GM18867 (cell line): ENCODE measurements at regions not wholly inside any gene's neighbourhood (a gene's known extent, or its start where the extent isn't known, plus 50 kb on each side); places are given as distances from the start of the nearest gene placed in this dataset.

ENCODE experiments used
- ATAC-seq: cut with Tn5 transposase; IDR thresholded peaks from one replicate; pipeline ENCODE4 v1.9.1; 2021; ENCODE audit warnings: mild to moderate bottlenecking, moderate library complexity; ENCODE audit not compliant: unreplicated experiment

DNA sequence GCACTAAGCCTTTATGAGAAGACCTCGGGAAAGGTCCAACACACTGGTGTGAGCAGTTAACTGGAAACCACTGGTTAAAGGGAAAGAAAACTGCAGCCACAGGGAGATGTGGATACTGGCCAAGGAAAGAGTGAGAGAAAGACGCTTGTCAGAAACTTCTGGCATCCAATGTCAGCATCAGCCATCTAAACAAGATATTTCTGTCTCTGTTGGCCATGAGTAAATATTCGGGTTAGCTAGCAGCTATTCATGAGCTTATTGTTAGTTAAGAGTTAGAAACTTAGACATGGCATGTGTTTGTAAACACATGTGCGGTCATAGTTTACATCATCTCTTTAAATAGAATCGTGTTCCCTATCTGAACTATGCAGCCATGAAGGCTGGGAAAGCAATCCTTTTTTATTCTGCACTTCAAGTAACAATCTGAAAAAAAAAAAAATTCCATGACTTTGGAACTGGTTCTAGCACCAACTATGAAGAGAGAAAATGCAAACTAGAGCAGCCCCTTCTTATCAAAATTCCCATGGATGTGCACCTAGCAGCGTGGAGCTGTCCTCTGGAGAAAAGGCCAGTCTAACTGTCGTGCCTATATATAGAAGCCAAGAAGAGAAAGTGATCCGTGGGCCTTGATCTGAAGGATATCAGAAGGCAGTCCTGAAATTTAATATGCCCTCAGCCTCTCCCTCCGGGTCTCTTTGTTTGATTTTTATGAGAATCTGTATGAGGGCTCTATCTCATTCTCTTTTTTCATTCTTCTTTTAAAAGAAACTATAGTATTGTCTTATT lies 84.0 kb upstream of the RFX8 start:
- no peak for ATAC-seq

DNA sequence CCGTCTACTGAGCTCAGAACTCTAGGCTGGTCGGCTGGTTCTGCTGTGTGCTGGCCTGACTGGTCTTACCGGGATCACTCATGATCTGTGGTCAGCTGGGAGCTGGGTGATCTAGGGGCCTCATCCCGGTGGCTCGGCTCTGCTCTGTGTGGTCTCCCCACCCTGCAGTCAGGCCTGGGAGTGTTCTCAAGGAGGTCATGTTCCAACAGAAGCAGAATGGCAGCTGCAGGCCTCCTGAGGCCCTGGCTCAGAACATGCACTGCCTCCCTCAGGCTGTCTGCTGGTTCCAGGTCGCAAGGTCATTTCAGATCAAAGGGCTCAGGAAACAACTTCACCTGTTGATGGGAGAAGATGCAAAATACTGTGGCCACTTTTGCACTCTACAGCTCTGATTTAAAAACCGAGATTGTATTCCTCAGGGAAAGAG lies 81.1 kb upstream of the RFX8 start:
- ATAC-seq = no peak

DNA sequence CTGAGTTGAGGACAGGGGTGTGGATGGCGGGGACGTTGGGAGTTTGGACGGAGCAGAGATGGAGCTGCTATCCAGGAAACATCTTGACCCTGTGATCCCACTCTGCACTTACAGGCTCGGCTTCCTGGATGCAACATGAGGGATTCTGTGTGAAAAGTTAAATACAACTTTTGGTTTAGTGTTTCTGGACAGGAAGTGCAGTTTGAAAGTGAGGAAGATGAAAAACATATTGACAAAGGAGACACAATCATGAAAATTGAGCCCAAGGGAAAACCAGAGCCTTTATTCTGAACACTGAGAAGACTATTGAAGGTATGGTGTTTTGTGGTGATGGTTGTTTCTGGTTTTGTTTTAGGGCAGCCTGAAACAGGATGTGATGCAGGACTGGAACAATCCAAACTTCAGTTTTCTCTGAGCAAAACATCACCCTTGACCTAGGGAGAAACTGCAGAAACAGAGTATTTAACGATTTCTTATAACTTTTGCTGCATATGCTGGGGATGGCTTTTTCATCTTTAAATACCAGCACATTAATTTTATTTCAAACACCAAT lies 76.5 kb upstream of the RFX8 start:
- ATAC-seq = no peak

GRCh38 chr2:101550555-101550954 lies 75.6 kb upstream of the RFX8 start:
- ATAC-seq = no peak

DNA sequence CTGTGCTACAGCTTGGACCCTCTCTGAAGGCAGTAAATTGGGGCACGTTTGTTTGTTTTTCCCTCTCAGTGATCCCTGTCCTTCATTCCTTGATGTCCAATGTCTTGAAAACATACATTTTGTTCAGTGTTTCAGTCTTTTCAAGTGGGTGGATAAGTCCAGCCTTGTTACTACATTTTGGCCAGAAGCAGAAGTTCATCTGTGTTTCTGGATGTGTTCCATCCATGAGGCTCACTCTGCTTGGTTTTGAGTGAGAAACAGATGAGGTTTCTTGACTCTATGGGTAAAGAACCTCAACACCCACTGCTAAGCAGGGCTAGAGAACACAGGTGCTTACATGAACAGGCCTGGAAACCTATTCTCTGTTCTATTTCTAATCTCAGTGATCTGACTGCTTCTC lies 74.5 kb upstream of the RFX8 start:
- ATAC-seq = no peak

DNA sequence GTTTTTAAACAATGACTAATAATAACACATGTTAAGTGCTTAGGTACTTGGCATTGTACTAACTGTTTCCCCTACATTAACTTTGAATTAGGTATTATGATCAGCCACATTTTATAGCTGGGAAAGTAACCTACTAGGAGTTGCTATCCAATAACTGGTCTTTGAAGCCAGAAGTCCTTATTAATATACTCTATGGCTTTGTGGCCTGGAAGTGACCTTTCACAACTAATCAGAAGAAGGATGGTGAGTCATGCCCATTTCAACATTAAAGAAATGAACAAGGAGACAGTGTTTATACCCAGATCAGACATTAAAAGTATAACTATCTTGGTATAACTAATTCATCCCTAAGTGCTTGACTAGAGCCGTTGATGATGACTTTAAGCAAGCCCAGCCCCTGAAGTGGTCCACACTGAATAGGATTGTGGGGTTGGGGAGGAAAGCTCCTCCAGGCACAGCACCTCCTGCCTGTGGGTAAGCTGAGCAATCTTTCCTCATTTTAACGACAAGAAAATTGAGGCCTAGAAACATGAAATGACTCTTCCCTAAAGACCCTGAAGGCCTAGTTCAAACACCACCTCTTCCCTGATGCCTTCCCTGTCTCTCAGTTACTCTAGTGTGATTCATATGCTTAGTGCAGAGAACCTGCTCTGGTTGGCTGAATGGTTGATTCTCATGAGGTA lies 71.6 kb upstream of the RFX8 start:
- no peak for ATAC-seq

DNA sequence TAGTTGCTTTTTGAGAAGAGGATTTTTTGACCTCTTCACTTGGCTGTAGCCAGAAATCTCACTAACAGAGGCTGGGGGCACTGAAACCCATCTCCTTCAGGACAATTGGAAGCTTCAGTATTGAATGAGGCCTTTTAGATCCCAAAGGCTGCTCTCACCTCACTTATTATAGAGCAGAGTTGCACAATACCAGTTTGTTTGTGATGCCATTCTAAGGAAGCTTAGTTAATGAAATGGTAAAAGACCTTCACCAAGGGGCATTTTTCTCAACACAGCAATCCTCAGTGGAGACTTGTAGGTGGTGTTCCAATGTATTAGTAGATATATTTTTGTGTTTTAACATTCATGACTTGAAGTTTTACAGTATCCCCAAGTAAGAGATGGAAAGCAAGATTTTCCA lies 71.0 kb upstream of the RFX8 start:
- ATAC-seq = no peak

- ATAC-seq = no peak
These were observed 65.6 kb upstream of the RFX8 start for GRCh38 chr2:101540518-101540917.

DNA sequence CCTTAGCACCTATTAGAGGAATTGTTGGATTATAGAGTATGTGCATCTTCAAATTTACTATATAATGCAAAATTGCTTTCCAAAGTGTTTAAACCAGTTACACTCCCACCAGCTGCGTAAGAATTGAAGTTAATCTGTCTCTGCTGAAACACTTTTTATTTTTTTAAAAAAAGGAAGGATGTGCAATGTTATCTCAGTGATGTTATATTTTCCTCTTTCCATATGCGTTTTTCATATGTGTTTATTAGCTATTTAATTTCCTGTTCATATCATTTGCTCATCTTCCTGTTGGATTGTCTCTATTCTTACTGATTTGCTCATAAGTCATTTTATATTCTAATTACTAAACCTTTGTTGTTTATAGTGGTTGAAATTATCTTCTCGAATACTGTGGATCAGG lies 63.2 kb upstream of the RFX8 start:
- ATAC-seq = no peak

GRCh38 chr2:101534149-101534611 lies 59.3 kb upstream of the RFX8 start:
- no peak for ATAC-seq

- ATAC-seq = no peak
These were observed 58.7 kb upstream of the RFX8 start for GRCh38 chr2:101533561-101534148.

DNA sequence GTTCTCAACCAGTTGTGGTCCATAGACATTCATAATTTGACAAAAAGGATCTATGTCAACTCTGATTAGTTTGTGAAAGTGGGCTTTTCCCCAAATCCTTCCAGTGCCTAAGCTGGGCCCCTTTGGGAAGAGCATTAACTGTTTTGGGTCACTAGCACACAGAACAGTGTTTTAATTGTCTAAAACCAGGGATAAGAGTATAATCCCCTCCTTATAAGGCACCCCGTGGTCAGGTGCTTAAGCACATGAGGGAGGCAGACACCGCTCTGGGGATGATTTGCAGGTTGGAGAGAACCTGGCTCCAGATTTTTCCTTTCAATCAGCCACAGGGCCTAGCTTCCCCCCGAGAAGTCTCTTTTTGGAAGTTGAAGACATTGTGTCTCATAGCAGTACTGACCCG lies 53.6 kb upstream of the RFX8 start:
- no peak for ATAC-seq

DNA sequence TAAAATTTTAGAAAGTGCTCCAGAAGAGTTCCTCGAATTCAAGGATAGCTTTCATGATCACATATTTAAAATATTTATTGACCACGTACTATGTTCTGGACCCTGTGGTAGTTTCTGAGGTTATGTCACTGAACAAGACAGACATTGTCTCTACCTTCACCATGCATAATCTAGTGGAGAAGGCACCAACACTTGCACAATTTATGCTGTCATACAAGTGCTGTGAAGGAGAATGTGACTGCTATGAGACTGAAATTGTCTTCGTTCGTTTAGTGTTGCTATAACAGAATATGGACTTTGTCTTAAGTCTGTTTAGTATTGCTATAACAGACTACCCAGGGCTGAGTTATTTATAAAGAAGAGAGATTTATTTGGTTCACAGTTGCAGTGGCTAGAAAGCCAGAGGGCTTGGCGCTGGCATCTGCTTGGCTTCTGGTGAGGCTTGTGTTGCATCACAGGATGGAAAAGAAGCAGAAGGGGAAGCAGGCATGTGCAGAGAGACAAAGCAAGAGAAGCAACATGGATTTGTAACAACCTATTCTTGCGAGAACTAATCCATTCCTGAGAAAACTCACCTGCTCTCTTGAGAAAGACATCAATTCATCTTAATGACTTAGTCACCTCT lies 50.0 kb upstream of the RFX8 start:
- no peak for ATAC-seq
